Uterus (tissue), 3 donors: ENCODE measurements at regions not wholly inside any gene's neighbourhood (a gene's known extent, or its start where the extent isn't known, plus 50 kb on each side); places are given as distances from the start of the nearest gene placed in this dataset.
"Not testable (repeated sequence)": the region's sequence is repeated elsewhere in the genome, so short reads cannot be mapped to it uniquely, and the experiment has no call there.

Experiments used
- DNase-seq, 2 donors: peaks; one replicate each; pipeline ENCODE4 v3.0.0-alpha.2; 2019 to 2020
- H3K27ac ChIP-seq, 2 donors: fragments of 200-600 bp; sonication (generic); 1 replicate in 1 of 2; 2 replicates in 1 of 2; pipeline ENCODE4 v1.5.1; 2016 to 2018
- H3K27me3 ChIP-seq, 2 donors: fragments of 200-600 bp; sonication (generic); one replicate each; pipeline ENCODE4 v1.5.1; 2018 to 2019; ENCODE audit warnings: control low read depth in 1 of 2
- H3K36me3 ChIP-seq, 2 donors: fragments of 200-600 bp; sonication (generic); one replicate each; pipeline ENCODE4 v1.5.1; 2019; ENCODE audit warnings: control low read depth in 1 of 2
- H3K4me1 ChIP-seq, 2 donors: fragments of 200-600 bp; sonication (generic); one replicate each; pipeline ENCODE4 v1.5.1; 2018 to 2019; ENCODE audit warnings: control low read depth in 1 of 2
- H3K4me3 ChIP-seq, 2 donors: fragments of 200-600 bp; sonication (generic); 1 replicate in 1 of 2; 2 replicates in 1 of 2; pipeline ENCODE4 v1.5.1; 2018 to 2019; ENCODE audit warnings: mild to moderate bottlenecking in 1 of 2
- H3K9me3 ChIP-seq, 2 donors: fragments of 200-600 bp; sonication (generic); one replicate each; pipeline ENCODE4 v1.5.1; 2019; ENCODE audit warnings: control low read depth in 1 of 2
- CTCF ChIP-seq, 4 experiments: fragments of 200-600 bp in 2 of 4; fragments of 450-650 bp in 2 of 4; sonication (generic) in 2 of 4; IDR thresholded peaks; one replicate each; pipeline ENCODE4 v1.5.1; 2016 to 2019; ENCODE audit warnings: antibody characterized with exemption in 4 of 4, mild to moderate bottlenecking in 2 of 4, moderate library complexity in 1 of 4
- POLR2A ChIP-seq, 2 donors: fragments of 450-650 bp; IDR thresholded peaks; one replicate each; pipeline ENCODE4 v1.6.1; 2016; ENCODE audit warnings: antibody characterized with exemption in 2 of 2, mild to moderate bottlenecking in 1 of 2, moderate library complexity in 1 of 2
- intact Hi-C: fragments of 100-400 bp; cut with DNase I; formaldehyde crosslinking; loops from one replicate; pipeline ENCODE4 v1.15.1; 2023; ENCODE audit warnings: low total_unique reads
- donor health status: DM: yes; HTN: yes; CAD: no.

GRCh38 chr1:178606839-178607238 is 93.9 kb downstream of the TEX35 start:
- Histone ChIP-seq H3K4me3 (no peak overlapping the region), H3K27ac (no peak overlapping the region), H3K4me1 (no peaks in the 10 kb centered on the region), H3K36me3 (no peaks in the 10 kb centered on the region), H3K9me3 (no peaks in the 10 kb centered on the region), H3K27me3 (no peaks in the 10 kb centered on the region)
- intact Hi-C loops: no loop called here
- DNase-seq: no peak
- TF ChIP-seq POLR2A (IDR thresholded peaks at IDR 0.05) (no peak), CTCF (IDR thresholded peaks at IDR 0.05) (no peak)

- TF ChIP-seq POLR2A (IDR thresholded peaks at IDR 0.05): no peak
- no peak for TF ChIP-seq CTCF (IDR thresholded peaks at IDR 0.05)
- intact Hi-C loops: no loop called here
- Histone ChIP-seq H3K27ac (no peak overlapping the region), H3K9me3 (no peaks in the 10 kb centered on the region), H3K36me3 (no peaks in the 10 kb centered on the region), H3K27me3 (no peaks in the 10 kb centered on the region), H3K4me3 (no peak overlapping the region), H3K4me1 (no peaks in the 10 kb centered on the region)
- DNase-seq: no peak
Observed at GRCh38 chr1:178607718-178608408, 95.0 kb downstream of the TEX35 start.

- H3K27me3 ChIP-seq: no peaks in the 10 kb centered on the region
- no peaks in the 10 kb centered on the region for H3K9me3 ChIP-seq
- H3K4me1 ChIP-seq: no peaks in the 10 kb centered on the region
- no peak overlapping the region for H3K27ac ChIP-seq
- H3K36me3 ChIP-seq: no peaks in the 10 kb centered on the region
- no peak for DNase-seq
- no peak overlapping the region for H3K4me3 ChIP-seq
- TF ChIP-seq POLR2A (IDR thresholded peaks at IDR 0.05) (no peak), CTCF (IDR thresholded peaks at IDR 0.05) (no peak)
- intact Hi-C loops: no loop called here
Observed at GRCh38 chr1:178609015-178609414, 96.1 kb downstream of the TEX35 start.

DNA sequence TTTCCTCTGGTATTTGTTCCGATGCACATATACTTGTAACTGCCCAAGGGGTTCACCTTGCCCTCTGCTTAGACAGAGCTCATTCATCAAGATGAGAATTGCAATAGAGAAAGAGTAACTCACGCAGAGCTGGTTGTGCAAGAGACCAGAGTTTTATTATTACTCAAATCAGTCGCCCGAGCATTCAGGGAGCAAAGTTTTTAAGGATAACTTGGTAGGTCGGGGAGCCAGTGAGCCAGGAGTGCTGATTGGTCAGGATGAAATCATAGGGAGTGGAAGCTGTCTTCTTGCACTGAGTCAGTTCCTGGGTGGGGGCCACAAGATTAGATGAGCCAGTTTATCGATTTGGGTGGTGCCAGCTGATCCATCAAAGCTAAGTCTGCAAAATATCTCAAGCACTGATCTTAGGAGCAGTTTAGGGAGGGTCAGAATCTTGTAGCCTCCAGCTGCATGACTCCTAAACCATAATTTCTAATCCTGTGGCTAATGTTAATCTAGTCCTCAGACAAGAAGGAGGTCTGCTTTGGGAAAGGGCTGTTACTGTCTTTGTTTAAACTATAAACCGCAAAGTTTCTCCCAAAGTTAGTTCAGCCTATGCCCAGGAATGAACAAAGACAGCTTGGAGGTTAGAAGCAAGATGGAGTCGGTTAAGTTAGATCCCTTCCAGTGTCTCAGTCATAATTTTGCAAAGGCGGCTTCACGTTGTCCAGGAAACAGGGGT is 97.9 kb downstream of the TEX35 start:
- H3K27ac ChIP-seq, intact Hi-C loops, H3K4me3 ChIP-seq, H3K27me3 ChIP-seq, H3K9me3 ChIP-seq, DNase-seq, H3K36me3 ChIP-seq, H3K4me1 ChIP-seq: not testable (repeated sequence)

GRCh38 chr1:178612261-178612660 is 99.4 kb downstream of the TEX35 start:
- H3K4me1 ChIP-seq: no peaks in the 10 kb centered on the region
- TF ChIP-seq POLR2A (IDR thresholded peaks at IDR 0.05) (no peak), CTCF (IDR thresholded peaks at IDR 0.05) (no peak)
- no peak for DNase-seq
- H3K36me3 ChIP-seq: no peaks in the 10 kb centered on the region
- intact Hi-C loops: no loop called here
- no peaks in the 10 kb centered on the region for H3K9me3 ChIP-seq
- no peak overlapping the region for H3K27ac ChIP-seq
- no peak overlapping the region for H3K4me3 ChIP-seq
- H3K27me3 ChIP-seq: no peaks in the 10 kb centered on the region
